Body of pancreas (tissue), 4 donors: ENCODE measurements at regions not wholly inside any gene's neighbourhood (a gene's known extent, or its start where the extent isn't known, plus 50 kb on each side); places are given as distances from the start of the nearest gene placed in this dataset.

Source experiments
- POLR2A ChIP-seq, 3 donors: fragments of 450-650 bp; IDR thresholded peaks; one replicate each; pipeline ENCODE4 v1.6.1; 2016; ENCODE audit warnings: antibody characterized with exemption in 3 of 3, mild to moderate bottlenecking in 2 of 3
- TF ChIP-seq, protein P1 (sequence below), 7 experiments: fragments of 450-650 bp in 4 of 7; fragments of 200-600 bp in 3 of 7; sonication (generic) in 3 of 7; IDR thresholded peaks; one replicate each; pipeline ENCODE4 v1.5.1; 2016 to 2019; ENCODE audit warnings: antibody characterized with exemption in 7 of 7

DNA sequence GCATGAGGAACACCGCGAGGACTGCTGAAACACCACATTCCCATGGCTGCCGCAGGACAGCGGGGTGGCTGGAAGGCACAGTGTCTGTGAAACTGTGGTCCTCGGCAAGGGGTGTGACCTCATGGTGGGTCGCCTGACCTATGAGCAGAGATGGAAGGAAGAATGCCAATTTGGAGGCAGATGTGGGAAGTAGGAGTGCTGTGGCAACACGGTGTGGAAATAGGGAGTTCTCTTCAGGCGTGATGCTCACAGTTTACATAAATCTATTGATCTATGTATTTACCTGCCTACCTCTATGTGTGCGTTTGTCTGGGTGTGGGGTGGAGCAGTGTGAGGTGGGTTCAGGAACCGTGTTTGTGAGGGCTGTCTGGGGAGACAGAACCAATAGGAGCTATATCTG is 62.3 kb upstream of the LSM6 start:
- TF ChIP-seq POLR2A (IDR thresholded peaks at IDR 0.05): no peak
- TF ChIP-seq, protein P1, sequence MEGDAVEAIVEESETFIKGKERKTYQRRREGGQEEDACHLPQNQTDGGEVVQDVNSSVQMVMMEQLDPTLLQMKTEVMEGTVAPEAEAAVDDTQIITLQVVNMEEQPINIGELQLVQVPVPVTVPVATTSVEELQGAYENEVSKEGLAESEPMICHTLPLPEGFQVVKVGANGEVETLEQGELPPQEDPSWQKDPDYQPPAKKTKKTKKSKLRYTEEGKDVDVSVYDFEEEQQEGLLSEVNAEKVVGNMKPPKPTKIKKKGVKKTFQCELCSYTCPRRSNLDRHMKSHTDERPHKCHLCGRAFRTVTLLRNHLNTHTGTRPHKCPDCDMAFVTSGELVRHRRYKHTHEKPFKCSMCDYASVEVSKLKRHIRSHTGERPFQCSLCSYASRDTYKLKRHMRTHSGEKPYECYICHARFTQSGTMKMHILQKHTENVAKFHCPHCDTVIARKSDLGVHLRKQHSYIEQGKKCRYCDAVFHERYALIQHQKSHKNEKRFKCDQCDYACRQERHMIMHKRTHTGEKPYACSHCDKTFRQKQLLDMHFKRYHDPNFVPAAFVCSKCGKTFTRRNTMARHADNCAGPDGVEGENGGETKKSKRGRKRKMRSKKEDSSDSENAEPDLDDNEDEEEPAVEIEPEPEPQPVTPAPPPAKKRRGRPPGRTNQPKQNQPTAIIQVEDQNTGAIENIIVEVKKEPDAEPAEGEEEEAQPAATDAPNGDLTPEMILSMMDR (IDR thresholded peaks at IDR 0.05): no peak
